ENCODE measurements at regions not wholly inside any gene's neighbourhood (a gene's known extent, or its start where the extent isn't known, plus 50 kb on each side); places are given as distances from the start of the nearest gene placed in this dataset.
"Not testable (repeated sequence)": the region's sequence is repeated elsewhere in the genome, so short reads cannot be mapped to it uniquely, and the experiment has no call there.

GRCh38 chr5:157963244-157963643, 104.3 kb upstream of the CLINT1 start:
- no peak for DNase-seq (ENCODE audit: low spot score in 2 of 2)
- intact Hi-C loops (cut with DNase I; ENCODE audit: low total_unique reads): no loop called here
- TF ChIP-seq CTCF (IDR thresholded peaks at IDR 0.05) (no peak), POLR2A (IDR thresholded peaks at IDR 0.05) (no peak)
- no peak overlapping the region for H3K4me3 ChIP-seq (ENCODE audit: low read depth, poor library complexity, severe bottlenecking)
- 91 to 96% methylated on average over 2 of the region's 2 CpGs for WGBS, 2 donors

- H3K4me3 ChIP-seq (ENCODE audit: low read depth, poor library complexity, severe bottlenecking); DNase-seq (ENCODE audit: low spot score in 2 of 2); intact Hi-C loops (cut with DNase I; ENCODE audit: low total_unique reads): not testable (repeated sequence)
- 89 to 90% methylated on average over 8 of the region's 8 CpGs for WGBS, 2 donors
Measured at GRCh38 chr5:157962686-157963085, 103.7 kb upstream of the CLINT1 start.

- WGBS, 2 donors: 22 to 33% methylated on average over 6 of the region's 6 CpGs
- no peak for TF ChIP-seq POLR2A (IDR thresholded peaks at IDR 0.05)
- no peak for TF ChIP-seq CTCF (IDR thresholded peaks at IDR 0.05)
- no peak for DNase-seq (ENCODE audit: low spot score in 2 of 2)
- no peak overlapping the region for H3K4me3 ChIP-seq (ENCODE audit: low read depth, poor library complexity, severe bottlenecking)
- intact Hi-C loops (cut with DNase I; ENCODE audit: low total_unique reads): no loop called here
Measured at GRCh38 chr5:157961896-157962590, 103.1 kb upstream of the CLINT1 start.

DNA sequence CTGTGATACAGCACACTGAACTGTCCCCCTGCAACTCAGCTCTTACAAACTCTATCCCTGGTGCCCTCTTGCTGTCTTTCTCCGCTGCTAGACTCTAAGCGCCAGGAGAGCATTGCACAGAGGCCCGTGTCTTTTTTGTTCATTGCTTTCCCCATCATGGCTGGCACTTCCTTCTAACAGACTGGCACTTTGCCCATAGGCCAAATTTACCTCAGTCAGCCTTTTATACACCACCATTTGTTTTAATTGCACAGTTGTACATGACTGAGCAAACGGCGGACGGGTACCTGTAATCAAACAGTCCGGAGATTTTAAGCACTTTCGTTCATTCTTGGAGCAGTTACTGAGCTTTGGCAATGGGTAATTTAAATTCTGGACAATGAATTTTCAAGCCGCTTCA, 102.2 kb upstream of the CLINT1 start:
- TF ChIP-seq POLR2A (IDR thresholded peaks at IDR 0.05): no peak
- TF ChIP-seq CTCF (IDR thresholded peaks at IDR 0.05): no peak
- WGBS, 2 donors: 80 to 83% methylated on average over 9 of the region's 9 CpGs
- no peak overlapping the region for H3K4me3 ChIP-seq (ENCODE audit: low read depth, poor library complexity, severe bottlenecking)
- intact Hi-C loops (cut with DNase I; ENCODE audit: low total_unique reads): no loop called here
- no peak for DNase-seq (ENCODE audit: low spot score in 2 of 2)

DNA sequence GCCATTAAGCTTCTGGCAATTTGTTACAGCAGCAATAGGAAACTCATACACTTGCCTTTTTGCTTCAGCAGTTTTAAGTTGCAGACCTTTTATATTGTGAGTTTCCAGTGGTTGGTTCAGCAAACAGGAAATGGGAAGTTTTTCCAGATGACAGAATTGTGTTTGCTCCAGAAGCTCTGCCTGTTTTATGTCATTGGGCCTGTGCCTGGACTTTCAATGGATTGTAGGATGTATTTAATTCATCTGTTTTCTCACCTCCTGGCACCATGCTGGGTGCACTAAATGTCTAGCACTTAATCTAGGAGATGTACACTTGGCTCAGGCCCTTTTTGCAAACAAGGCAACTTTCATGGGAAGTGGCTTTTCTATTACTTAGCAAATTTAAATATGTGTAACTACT, 100.4 kb upstream of the CLINT1 start:
- H3K4me3 ChIP-seq (ENCODE audit: low read depth, poor library complexity, severe bottlenecking): no peak overlapping the region
- TF ChIP-seq POLR2A (IDR thresholded peaks at IDR 0.05): no peak
- no peak for TF ChIP-seq CTCF (IDR thresholded peaks at IDR 0.05)
- intact Hi-C loops (cut with DNase I; ENCODE audit: low total_unique reads): loop anchor here (10.0 kb wide), 1 partner anchor 145 kb away; no protein-coding TSS in a partner anchor
- DNase-seq (ENCODE audit: low spot score in 2 of 2): no peak

DNA sequence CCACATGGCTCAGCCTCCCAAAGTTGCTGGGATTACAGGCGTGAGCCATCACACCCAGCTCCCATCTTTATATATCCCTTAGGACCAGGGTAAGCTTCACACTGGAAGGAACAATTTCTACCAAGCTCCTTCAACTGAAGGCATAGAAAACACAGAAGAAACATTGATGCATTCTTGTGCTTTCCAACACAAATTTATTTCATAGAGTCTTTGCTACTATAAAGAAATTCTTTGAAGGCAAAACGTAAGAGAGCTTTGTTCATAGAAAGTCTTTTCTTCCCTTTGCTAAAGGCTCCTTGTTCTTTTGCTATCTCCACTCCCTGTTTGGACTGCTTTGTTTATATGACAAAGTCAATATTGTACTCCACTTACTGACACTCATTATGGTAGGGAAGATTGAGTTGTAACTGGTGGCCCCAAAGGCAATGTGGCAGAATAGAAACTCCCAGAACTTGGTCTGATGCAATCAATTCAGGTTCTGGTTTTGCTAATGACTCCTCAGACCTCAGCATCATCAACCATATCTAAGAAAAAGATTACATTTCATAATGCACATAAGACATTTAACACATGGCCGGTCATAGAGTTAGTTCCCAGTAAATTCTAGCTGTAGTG, 97.4 kb upstream of the CLINT1 start:
- intact Hi-C loops (cut with DNase I; ENCODE audit: low total_unique reads): loop anchor here (10.0 kb wide), 1 partner anchor 142 kb away; no protein-coding TSS in a partner anchor
- no peak overlapping the region for H3K4me3 ChIP-seq (ENCODE audit: low read depth, poor library complexity, severe bottlenecking)
- WGBS, 2 donors: 61 to 83% methylated on average over 3 of the region's 3 CpGs
- no peak for TF ChIP-seq CTCF (IDR thresholded peaks at IDR 0.05)
- TF ChIP-seq POLR2A (IDR thresholded peaks at IDR 0.05): no peak
- DNase-seq (ENCODE audit: low spot score in 2 of 2): no peak

All from lower leg skin (tissue), 4 donors.